ENCODE measurements at regions not wholly inside any gene's neighbourhood (a gene's known extent, or its start where the extent isn't known, plus 50 kb on each side); places are given as distances from the start of the nearest gene placed in this dataset.

DNA sequence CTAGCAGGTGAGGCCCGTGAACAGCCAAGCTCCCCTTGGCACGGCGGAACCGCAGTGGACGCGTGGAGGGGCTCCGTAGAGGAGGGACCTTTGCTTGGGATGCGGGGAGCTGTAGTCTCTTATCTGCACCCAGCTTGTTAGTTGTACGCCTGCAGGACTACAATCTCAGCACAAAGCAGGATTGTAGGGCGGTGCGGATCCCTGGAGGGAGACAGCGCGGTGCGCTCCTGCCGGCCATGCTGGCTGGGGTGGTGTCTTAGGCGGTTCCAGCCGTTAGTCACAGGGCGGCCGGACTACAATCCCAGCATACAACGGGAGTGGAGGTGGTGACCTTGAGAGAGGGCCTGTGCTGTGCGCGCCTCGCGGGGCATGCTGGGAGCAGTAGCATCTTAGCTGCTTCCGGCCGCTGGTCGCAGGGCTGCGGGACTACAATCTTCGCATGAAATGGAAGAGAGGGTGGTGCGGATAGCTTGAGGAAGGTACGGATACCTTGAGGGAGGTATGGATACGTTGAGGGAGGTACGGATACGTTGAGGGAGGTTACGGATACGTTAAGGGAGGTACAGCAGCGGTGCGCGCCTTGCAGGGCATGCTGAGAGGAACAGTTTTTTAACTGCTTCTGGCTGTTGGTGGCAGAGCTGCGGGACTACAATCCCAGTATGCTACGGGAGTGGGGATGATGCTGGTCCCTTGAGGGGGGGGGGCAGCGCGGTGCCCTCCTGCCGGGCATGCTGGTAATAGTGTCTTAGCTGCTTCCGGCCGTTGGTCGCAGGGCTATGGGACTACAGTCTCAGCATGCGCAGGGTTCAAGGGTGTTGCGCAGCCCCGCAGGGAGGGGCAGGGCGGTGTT, 1419.1 kb downstream of the UQCRFS1 start (continued):
- TF ChIP-seq ZNF830 (tag by site-specific recombination; IDR thresholded peaks at IDR 0.05; ENCODE audit: low read depth) = no peak
- no peak for TF ChIP-seq ZNF473 (tag by site-specific recombination; IDR thresholded peaks at IDR 0.05)
- no peak for TF ChIP-seq ZNF140 (tag by site-specific recombination; IDR thresholded peaks at IDR 0.05)
- no peak for TF ChIP-seq ZNF585B (tag by site-specific recombination; IDR thresholded peaks at IDR 0.05)
- no peak for TF ChIP-seq SETDB1 (IDR thresholded peaks at IDR 0.05; ENCODE audit: insufficient read length, low read length)
- no peak; the same call in none of the 2 replicates for TF ChIP-seq KLF9 (tag by site-specific recombination; IDR thresholded peaks at IDR 0.05; ENCODE audit: low read depth)
- no peak for TF ChIP-seq ZNF37A (tag by site-specific recombination; IDR thresholded peaks at IDR 0.05)
- TF ChIP-seq ZNF2 (tag by site-specific recombination; IDR thresholded peaks at IDR 0.05) = peak; percentile 97
- TF ChIP-seq ZNF19 (tag by site-specific recombination; IDR thresholded peaks at IDR 0.05; ENCODE audit: low read depth) = no peak
- no peak for TF ChIP-seq RBAK (tag by site-specific recombination; IDR thresholded peaks at IDR 0.05)
- TF ChIP-seq ZNF514 (tag by site-specific recombination; IDR thresholded peaks at IDR 0.05) = no peak
- no peak; the same call in 1 of the 2 replicates for TF ChIP-seq KLF10 (tag by site-specific recombination; IDR thresholded peaks at IDR 0.05)
- TF ChIP-seq ZBTB20 (tag by site-specific recombination; IDR thresholded peaks at IDR 0.05) = peak; percentile 95
- no peak for TF ChIP-seq ZNF174 (tag by site-specific recombination; IDR thresholded peaks at IDR 0.05)
- peak; percentile 94 for TF ChIP-seq ZBTB17 (tag by site-specific recombination; IDR thresholded peaks at IDR 0.05)
- TF ChIP-seq ZFP69B (tag by site-specific recombination; IDR thresholded peaks at IDR 0.05) = peak; percentile 58
- TF ChIP-seq PRDM10 (tag by site-specific recombination; IDR thresholded peaks at IDR 0.05) = peak; percentile 86
- TF ChIP-seq MZF1 (tag by site-specific recombination; IDR thresholded peaks at IDR 0.05; ENCODE audit: borderline replicate concordance) = peak; percentile 75; the same call in 1 of the 2 replicates
- peak; percentile 69; the same call in 1 of the 2 replicates for TF ChIP-seq ZNF324 (tag by site-specific recombination; IDR thresholded peaks at IDR 0.05)
- TF ChIP-seq, protein P1, sequence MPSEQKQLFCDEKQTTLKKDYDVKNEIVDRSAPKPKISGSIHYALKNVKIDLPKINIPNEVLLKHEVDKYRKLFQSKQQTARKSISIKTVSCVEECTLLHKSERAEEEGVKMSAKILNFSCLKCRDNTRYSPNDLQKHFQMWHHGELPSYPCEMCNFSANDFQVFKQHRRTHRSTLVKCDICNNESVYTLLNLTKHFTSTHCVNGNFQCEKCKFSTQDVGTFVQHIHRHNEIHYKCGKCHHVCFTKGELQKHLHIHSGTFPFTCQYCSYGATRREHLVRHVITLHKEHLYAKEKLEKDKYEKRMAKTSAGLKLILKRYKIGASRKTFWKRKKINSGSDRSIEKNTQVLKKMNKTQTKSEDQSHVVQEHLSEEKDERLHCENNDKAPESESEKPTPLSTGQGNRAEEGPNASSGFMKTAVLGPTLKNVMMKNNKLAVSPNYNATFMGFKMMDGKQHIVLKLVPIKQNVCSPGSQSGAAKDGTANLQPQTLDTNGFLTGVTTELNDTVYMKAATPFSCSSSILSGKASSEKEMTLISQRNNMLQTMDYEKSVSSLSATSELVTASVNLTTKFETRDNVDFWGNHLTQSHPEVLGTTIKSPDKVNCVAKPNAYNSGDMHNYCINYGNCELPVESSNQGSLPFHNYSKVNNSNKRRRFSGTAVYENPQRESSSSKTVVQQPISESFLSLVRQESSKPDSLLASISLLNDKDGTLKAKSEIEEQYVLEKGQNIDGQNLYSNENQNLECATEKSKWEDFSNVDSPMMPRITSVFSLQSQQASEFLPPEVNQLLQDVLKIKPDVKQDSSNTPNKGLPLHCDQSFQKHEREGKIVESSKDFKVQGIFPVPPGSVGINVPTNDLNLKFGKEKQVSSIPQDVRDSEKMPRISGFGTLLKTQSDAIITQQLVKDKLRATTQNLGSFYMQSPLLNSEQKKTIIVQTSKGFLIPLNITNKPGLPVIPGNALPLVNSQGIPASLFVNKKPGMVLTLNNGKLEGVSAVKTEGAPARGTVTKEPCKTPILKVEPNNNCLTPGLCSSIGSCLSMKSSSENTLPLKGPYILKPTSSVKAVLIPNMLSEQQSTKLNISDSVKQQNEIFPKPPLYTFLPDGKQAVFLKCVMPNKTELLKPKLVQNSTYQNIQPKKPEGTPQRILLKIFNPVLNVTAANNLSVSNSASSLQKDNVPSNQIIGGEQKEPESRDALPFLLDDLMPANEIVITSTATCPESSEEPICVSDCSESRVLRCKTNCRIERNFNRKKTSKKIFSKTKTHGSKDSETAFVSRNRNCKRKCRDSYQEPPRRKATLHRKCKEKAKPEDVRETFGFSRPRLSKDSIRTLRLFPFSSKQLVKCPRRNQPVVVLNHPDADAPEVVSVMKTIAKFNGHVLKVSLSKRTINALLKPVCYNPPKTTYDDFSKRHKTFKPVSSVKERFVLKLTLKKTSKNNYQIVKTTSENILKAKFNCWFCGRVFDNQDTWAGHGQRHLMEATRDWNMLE (tag by site-specific recombination; conservative IDR thresholded peaks at IDR 0.05; ENCODE audit: low read depth) = peak; percentile 24
- TF ChIP-seq SP2 (tag by site-specific recombination; IDR thresholded peaks at IDR 0.05) = peak; percentile 92
- TF ChIP-seq, protein P2, sequence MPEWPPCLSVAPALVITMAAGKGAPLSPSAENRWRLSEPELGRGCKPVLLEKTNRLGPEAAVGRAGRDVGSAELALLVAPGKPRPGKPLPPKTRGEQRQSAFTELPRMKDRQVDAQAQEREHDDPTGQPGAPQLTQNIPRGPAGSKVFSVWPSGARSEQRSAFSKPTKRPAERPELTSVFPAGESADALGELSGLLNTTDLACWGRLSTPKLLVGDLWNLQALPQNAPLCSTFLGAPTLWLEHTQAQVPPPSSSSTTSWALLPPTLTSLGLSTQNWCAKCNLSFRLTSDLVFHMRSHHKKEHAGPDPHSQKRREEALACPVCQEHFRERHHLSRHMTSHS (tag by site-specific recombination; IDR thresholded peaks at IDR 0.05) = no peak
- 0 out of 2 replicates have a peak, but pooled peaks have one; percentile 9 for TF ChIP-seq FEZF1 (tag by site-specific recombination; IDR thresholded peaks at IDR 0.05)
- TF ChIP-seq ZNF571 (tag by site-specific recombination; IDR thresholded peaks at IDR 0.05) = no peak
- TF ChIP-seq KLF7 (tag by site-specific recombination; IDR thresholded peaks at IDR 0.05; ENCODE audit: borderline replicate concordance) = peak; percentile 73; the same call in 1 of the 2 replicates
- TF ChIP-seq ZNF302 (tag by site-specific recombination; IDR thresholded peaks at IDR 0.05; ENCODE audit: low read depth) = peak; percentile 14; the same call in 1 of the 2 replicates
- no peak for TF ChIP-seq ZNF404 (tag by site-specific recombination; IDR thresholded peaks at IDR 0.05)
- peak; percentile 79 for TF ChIP-seq ZNF692 (tag by site-specific recombination; IDR thresholded peaks at IDR 0.05)
- no peak for TF ChIP-seq ZNF223 (tag by site-specific recombination; IDR thresholded peaks at IDR 0.05)
- TF ChIP-seq TCF7L2 (IDR thresholded peaks at IDR 0.05; ENCODE audit: borderline replicate concordance, low read depth, low read length) = no peak
